ENCODE measurements at regions not wholly inside any gene's neighbourhood (a gene's known extent, or its start where the extent isn't known, plus 50 kb on each side); places are given as distances from the start of the nearest gene placed in this dataset.
A peak's percentile ranks its signal among the peaks of the same experiment; 100 is the strongest.

- Histone ChIP-seq H3K27ac (no peak overlapping the region), H3K4me3 (no peak overlapping the region), H3K4me1 (peaks cover 6 to 7% of the 10 kb centered on the region in 2 donors), H3K9me3 (no peaks in the 10 kb centered on the region), H3K27me3 (peaks cover 0 to 3% of the 10 kb centered on the region in 2 donors), H3K36me3 (no peaks in the 10 kb centered on the region)
- TF ChIP-seq CTCF (IDR thresholded peaks at IDR 0.05) = no peak
- ATAC-seq (no peak), DNase-seq (no peak)
- intact Hi-C loops (cut with DNase I) = no loop called here
Observed at GRCh38 chr2:236740506-236740905, 170.9 kb downstream of the ACKR3 start.

GRCh38 chr2:236743039-236743920 lies 173.7 kb downstream of the ACKR3 start:
- H3K9me3 ChIP-seq = no peaks in the 10 kb centered on the region
- no peaks in the 10 kb centered on the region for H3K36me3 ChIP-seq
- intact Hi-C loops (cut with DNase I) = no loop called here
- no peak overlapping the region for H3K27ac ChIP-seq
- no peak overlapping the region for H3K4me3 ChIP-seq
- DNase-seq (peak in 1 of 4 donors; percentile 57), ATAC-seq (peak; percentile 52)
- peaks cover 0 to 1% of the 10 kb centered on the region in 2 donors for H3K27me3 ChIP-seq
- H3K4me1 ChIP-seq = peaks cover 11 to 17% of the 10 kb centered on the region in 2 donors
- no peak for TF ChIP-seq CTCF (IDR thresholded peaks at IDR 0.05)

- ATAC-seq (no peak), DNase-seq (no peak)
- no peak overlapping the region for H3K27ac ChIP-seq
- intact Hi-C loops (cut with DNase I) = no loop called here
- no peak for TF ChIP-seq CTCF (IDR thresholded peaks at IDR 0.05)
- H3K27me3 ChIP-seq = no peaks in the 10 kb centered on the region
- no peaks in the 10 kb centered on the region for H3K9me3 ChIP-seq
- peaks cover 11 to 23% of the 10 kb centered on the region in 2 donors for H3K4me1 ChIP-seq
- no peaks in the 10 kb centered on the region for H3K36me3 ChIP-seq
- H3K4me3 ChIP-seq = no peak overlapping the region
Observed at GRCh38 chr2:236743921-236744280, 174.3 kb downstream of the ACKR3 start.

- H3K27ac ChIP-seq = no peak overlapping the region
- DNase-seq = peak in 3 of 4 donors; percentile 58 to 80 (median 63)
- H3K9me3 ChIP-seq = no peaks in the 10 kb centered on the region
- no peak for TF ChIP-seq CTCF (IDR thresholded peaks at IDR 0.05)
- H3K27me3 ChIP-seq = no peaks in the 10 kb centered on the region
- H3K4me1 ChIP-seq = peaks cover 11 to 27% of the 10 kb centered on the region in 2 donors
- H3K36me3 ChIP-seq = no peaks in the 10 kb centered on the region
- intact Hi-C loops (cut with DNase I) = no loop called here
- ATAC-seq = peak; percentile 54
- no peak overlapping the region for H3K4me3 ChIP-seq
Observed at GRCh38 chr2:236744281-236744705, 174.7 kb downstream of the ACKR3 start.

- intact Hi-C loops (cut with DNase I) = no loop called here
- H3K9me3 ChIP-seq = no peaks in the 10 kb centered on the region
- no peaks in the 10 kb centered on the region for H3K36me3 ChIP-seq
- ATAC-seq = no peak
- no peaks in the 10 kb centered on the region for H3K27me3 ChIP-seq
- no peak overlapping the region for H3K4me3 ChIP-seq
- no peak for DNase-seq
- no peak overlapping the region for H3K27ac ChIP-seq
- H3K4me1 ChIP-seq = peaks cover 11 to 31% of the 10 kb centered on the region in 2 donors
- TF ChIP-seq CTCF (IDR thresholded peaks at IDR 0.05) = no peak
Observed at GRCh38 chr2:236744716-236745115, 175.1 kb downstream of the ACKR3 start.

Measured in left lung (tissue), 4 donors.